Transverse colon (tissue), 3 donors: ENCODE measurements at regions not wholly inside any gene's neighbourhood (a gene's known extent, or its start where the extent isn't known, plus 50 kb on each side); places are given as distances from the start of the nearest gene placed in this dataset.

ENCODE experiments used
- CTCF ChIP-seq, 5 experiments: fragments of 200-600 bp in 3 of 5; fragments of 450-650 bp in 2 of 5; sonication (generic) in 3 of 5; IDR thresholded peaks; 1 replicate in 2 of 5; 2 replicates in 3 of 5; pipeline ENCODE4 v1.5.1; 2016 to 2017; ENCODE audit warnings: antibody characterized with exemption in 5 of 5, inconsistent platforms in 3 of 5, mild to moderate bottlenecking in 2 of 5, moderate library complexity in 1 of 5
- POLR2A ChIP-seq: fragments of 450-650 bp; IDR thresholded peaks from one replicate; pipeline ENCODE4 v1.6.1; 2016; ENCODE audit warnings: antibody characterized with exemption, mild to moderate bottlenecking, moderate library complexity

DNA sequence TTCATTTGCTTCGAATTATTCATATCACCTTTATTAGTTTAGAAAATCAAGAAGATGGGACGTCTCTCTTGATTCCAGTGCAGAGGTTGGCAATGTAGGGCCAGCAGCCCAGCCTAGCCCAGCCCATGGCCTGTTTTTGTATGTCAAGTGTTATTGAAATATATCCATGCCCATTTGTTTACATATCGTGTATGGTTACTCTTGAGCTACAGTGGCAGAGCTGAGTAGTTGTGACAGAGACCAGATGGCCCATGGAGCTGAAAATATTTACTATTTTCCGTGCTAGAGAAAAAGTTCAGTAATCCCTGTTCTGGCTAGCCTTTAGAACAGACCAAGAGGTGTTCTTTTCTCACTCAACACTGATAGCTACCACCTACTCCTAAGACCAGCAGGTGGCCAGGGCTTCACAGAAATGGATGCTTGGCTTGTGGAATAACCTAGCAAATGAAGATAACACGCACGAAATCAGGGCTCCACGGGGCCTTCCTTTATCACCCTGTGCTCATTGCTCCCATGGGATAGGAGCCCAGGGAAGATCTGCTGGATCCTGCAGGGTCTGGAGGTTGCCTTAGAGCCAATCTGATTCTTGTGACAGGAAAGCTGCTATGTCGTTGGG, 123.2 kb upstream of the ANKFN1 start:
- TF ChIP-seq CTCF (IDR thresholded peaks at IDR 0.05) (no peak), POLR2A (no peak)
